Dendritic cell treated with granulocyte-macrophage colony-stimulating factor and Interleukin-4, amounts not matched to agents 40 ng/mL and 50 ng/mL, for 4 days (primary cell): ENCODE measurements at regions not wholly inside any gene's neighbourhood (a gene's known extent, or its start where the extent isn't known, plus 50 kb on each side); places are given as distances from the start of the nearest gene placed in this dataset.
"Not testable (repeated sequence)": the region's sequence is repeated elsewhere in the genome, so short reads cannot be mapped to it uniquely, and the experiment has no call there.

Experiments used
- H3K27ac Mint-ChIP-seq: one replicate; pipeline ENCODE4 v1.8.0; 2022; ENCODE audit warnings: mild to moderate bottlenecking, mixed read lengths
- H3K27me3 Mint-ChIP-seq: one replicate; pipeline ENCODE4 v1.8.0; 2022; ENCODE audit warnings: mild to moderate bottlenecking, mixed read lengths
- H3K36me3 Mint-ChIP-seq: one replicate; pipeline ENCODE4 v1.8.0; 2022; ENCODE audit warnings: low read depth, mixed read lengths
- H3K4me1 Mint-ChIP-seq: one replicate; pipeline ENCODE4 v1.8.0; 2022; ENCODE audit warnings: low read depth, mixed read lengths
- H3K4me3 Mint-ChIP-seq: one replicate; pipeline ENCODE4 v1.8.0; 2022; ENCODE audit warnings: mild to moderate bottlenecking, moderate library complexity, mixed read lengths
- H3K9me3 Mint-ChIP-seq: one replicate; pipeline ENCODE4 v1.8.0; 2022; ENCODE audit warnings: mixed read lengths
- intact Hi-C: fragments of 100-400 bp; cut with micrococcal nuclease; formaldehyde crosslinking; loops from one replicate; pipeline ENCODE4 v1.15.0; 2022

DNA sequence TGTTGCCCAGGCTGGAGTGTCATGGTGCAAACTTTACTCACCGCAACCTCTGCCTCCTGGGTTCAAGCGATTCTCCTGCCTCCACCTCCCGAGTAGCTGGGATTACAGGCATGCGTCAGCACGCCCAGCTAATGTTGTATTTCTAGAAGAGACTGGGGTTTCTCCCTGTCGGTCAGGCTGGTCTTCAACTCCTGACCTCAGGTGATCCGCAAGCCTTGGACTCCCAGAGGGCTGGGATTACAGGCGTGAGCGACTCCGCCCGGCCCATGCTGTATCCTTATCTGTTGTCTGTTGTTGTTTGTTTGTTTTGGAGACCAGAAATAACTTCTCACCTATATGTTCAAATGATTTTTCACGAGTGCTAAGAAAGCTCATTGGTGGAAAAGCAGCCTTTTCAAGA, 81.2 kb upstream of the HMX1 start:
- H3K27me3 Mint-ChIP-seq, H3K27ac Mint-ChIP-seq, H3K9me3 Mint-ChIP-seq, intact Hi-C loops, H3K4me3 Mint-ChIP-seq, H3K36me3 Mint-ChIP-seq, H3K4me1 Mint-ChIP-seq: not testable (repeated sequence)

DNA sequence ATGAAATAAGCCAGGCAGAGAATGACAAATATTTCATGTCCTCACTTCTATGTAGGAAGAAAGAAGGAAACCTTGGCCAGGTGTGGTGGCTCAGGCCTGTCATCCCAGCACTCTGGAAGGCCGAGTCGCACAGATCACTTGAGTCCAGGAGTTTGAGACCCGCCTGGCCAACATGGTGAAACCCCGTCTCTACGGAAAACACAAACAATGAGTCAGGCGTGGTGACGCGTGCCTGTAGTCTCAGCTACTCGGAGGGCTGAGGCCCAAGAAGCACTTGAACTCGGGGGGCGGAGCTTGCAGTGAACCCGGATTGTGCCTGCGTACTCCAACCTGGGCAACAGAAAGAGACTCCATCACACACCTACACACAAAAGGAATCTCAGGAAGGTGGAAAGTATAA, 80.5 kb upstream of the HMX1 start:
- H3K4me3 Mint-ChIP-seq, H3K27me3 Mint-ChIP-seq, intact Hi-C loops, H3K4me1 Mint-ChIP-seq, H3K36me3 Mint-ChIP-seq, H3K27ac Mint-ChIP-seq, H3K9me3 Mint-ChIP-seq: not testable (repeated sequence)

DNA sequence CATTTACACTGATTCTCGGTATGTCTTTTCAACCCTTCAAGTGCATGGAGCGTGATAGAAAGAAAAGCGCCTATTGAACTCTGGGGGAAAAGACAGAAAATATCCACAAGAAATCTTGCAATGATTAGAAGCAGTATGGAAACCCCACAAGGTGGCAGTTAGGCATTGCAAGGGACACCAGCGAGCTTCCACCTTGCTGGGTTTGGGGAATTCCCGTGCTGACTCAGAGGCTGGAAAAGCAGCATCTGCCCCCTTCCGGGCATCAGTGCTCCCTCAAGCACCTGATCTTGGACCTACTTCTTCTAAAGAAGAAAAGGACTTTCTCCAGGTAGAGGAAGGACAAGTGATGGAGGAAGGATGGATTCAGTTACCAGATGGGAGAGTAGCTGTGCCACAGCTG, 73.9 kb upstream of the HMX1 start:
- H3K27me3 Mint-ChIP-seq, intact Hi-C loops, H3K36me3 Mint-ChIP-seq, H3K27ac Mint-ChIP-seq, H3K4me3 Mint-ChIP-seq, H3K9me3 Mint-ChIP-seq, H3K4me1 Mint-ChIP-seq: not testable (repeated sequence)

DNA sequence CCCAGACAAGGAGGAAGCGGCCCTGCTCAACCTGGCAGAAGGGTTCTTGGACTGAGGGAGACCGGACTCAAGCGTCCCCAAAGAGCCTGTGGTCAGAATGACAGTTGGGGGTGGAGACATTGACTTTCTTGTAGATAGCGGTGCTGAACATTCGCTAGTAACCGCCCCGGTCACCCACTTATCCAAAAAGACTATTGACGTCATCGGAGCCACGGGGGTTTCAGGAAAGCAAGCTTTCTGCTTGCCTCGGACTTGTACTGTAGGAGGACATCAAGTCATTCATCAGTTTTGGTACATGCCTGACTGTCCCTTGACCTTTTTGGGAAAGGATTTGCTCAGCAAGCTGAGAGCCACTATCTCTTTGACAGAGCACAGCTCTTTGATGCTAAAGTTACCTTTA, 71.7 kb upstream of the HMX1 start:
- H3K4me1 Mint-ChIP-seq, H3K9me3 Mint-ChIP-seq, H3K4me3 Mint-ChIP-seq, H3K27ac Mint-ChIP-seq, intact Hi-C loops, H3K27me3 Mint-ChIP-seq, H3K36me3 Mint-ChIP-seq: not testable (repeated sequence)

DNA sequence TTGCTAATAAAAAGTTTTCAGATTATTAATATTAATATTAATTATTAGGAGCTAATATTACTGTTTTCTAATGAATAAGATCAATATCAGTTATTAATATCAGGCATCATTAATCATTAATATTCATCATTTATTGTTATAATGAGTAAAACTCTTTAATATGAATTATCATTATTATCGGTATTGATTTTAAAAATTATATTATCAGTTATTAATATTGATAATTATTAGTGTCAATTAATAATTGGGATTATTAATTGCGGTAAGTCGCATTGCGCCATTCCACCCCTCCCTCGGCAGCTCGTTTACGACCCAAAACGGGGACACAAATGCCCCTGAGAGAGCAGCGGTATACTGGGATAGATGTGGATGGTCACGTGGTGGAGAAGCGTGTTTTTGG, 70.4 kb upstream of the HMX1 start:
- H3K27me3 Mint-ChIP-seq, H3K4me1 Mint-ChIP-seq, H3K36me3 Mint-ChIP-seq, H3K27ac Mint-ChIP-seq, intact Hi-C loops, H3K9me3 Mint-ChIP-seq, H3K4me3 Mint-ChIP-seq: not testable (repeated sequence)

DNA sequence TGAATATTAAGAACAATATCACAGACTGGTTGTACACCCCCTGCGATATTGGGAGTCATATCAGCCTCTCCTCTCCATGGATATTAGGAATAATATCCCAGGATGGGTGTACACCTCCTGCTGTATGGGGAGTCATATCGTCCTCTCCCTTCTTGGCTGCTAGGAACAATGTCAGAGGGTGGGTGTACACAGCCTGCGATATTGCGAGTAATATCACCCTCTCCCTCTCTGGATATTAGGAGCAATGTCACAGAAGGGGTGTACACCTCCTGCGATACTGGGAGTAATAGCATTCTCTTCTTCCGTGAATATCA, 69.8 kb upstream of the HMX1 start:
- H3K27me3 Mint-ChIP-seq, H3K4me1 Mint-ChIP-seq, H3K27ac Mint-ChIP-seq, intact Hi-C loops, H3K36me3 Mint-ChIP-seq, H3K9me3 Mint-ChIP-seq, H3K4me3 Mint-ChIP-seq: not testable (repeated sequence)

DNA sequence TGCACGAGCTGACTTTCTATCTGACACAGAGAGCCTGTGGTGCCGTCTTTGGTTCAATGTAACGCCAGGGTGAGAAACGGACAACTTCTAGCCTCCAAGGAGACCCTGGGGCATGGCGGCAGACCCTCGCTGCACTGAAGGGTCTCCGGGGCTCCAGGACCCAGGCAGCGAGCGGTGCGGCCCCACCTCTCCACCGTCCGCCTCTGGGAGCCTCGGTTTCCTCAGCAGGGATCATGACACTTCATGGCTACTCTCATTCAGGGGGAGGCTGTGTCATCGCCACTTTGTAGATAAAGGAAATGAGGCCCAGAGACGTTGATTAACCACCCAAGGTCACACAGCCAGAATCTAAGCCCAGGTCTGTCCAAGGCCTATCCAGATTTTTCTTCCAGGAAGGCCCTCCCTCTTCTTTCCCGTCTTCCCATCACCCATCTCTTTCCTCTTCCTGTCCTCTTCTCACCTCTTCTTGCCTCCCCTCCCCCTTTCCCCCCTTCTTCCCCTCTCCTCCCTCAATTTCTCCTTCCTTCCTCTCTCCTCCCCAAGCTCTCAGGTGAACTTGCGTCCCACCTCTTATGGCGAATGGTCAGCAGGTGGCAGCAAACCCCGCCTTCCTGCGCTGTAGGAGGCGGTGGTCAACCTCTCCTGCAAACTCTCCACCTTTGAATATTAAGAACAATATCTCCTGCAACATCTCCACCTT, 69.3 kb upstream of the HMX1 start:
- Mint-ChIP-seq H3K27ac (no peak overlapping the region), H3K4me3 (no peak overlapping the region), H3K4me1 (no peaks in the 10 kb centered on the region), H3K9me3 (no peaks in the 10 kb centered on the region), H3K27me3 (peaks cover 2% of the 10 kb centered on the region), H3K36me3 (no peaks in the 10 kb centered on the region)
- intact Hi-C loops, result no loop called here

DNA sequence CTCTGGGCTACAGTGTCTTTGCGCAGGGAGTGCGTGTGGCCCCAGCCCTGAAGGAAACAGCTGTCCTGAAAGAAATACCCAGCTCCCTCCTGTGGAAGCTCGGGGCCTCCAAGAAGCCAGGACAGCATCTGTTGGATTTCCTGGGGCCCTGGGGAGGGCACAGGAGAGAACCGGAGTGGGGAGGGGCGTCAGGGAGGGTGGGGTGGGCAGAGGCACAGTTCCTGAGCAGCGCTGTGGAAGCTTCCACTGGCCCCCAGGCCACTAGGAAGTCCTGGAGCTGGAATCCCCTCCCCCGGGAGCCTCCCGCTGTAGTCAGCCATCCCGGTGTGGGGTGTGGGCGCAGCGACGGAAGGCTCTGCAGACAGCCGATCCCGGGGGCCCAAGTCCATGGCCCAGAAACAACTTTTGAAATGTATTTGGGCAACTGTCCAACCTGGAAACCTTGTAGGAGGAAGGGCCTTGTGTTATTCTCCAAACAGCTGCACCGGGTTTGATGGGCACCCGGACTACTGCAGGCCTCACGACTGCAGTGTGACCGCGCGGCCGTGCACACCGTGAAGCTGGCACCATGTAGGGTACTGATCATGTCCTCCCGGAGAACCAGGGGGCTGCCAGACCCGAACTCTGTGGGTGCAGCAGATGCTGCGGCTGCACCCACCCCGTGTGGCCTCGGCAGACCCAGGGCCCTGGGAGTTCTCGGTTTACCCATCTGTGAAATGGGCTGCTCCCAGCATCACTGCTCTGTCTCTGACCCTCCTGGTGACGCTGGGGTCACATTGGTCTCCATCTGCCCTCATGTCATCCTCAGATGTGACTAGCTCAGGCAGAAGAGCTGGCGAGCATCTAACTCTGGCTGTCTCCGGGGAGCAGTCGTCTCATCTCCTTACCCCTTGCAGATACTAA, 68.5 kb upstream of the HMX1 start:
- Mint-ChIP-seq H3K9me3 (no peaks in the 10 kb centered on the region), H3K4me3 (no peak overlapping the region), H3K27ac (no peak overlapping the region), H3K27me3 (peaks cover 2% of the 10 kb centered on the region), H3K36me3 (no peaks in the 10 kb centered on the region), H3K4me1 (no peaks in the 10 kb centered on the region)
- intact Hi-C loops, result no loop called here

DNA sequence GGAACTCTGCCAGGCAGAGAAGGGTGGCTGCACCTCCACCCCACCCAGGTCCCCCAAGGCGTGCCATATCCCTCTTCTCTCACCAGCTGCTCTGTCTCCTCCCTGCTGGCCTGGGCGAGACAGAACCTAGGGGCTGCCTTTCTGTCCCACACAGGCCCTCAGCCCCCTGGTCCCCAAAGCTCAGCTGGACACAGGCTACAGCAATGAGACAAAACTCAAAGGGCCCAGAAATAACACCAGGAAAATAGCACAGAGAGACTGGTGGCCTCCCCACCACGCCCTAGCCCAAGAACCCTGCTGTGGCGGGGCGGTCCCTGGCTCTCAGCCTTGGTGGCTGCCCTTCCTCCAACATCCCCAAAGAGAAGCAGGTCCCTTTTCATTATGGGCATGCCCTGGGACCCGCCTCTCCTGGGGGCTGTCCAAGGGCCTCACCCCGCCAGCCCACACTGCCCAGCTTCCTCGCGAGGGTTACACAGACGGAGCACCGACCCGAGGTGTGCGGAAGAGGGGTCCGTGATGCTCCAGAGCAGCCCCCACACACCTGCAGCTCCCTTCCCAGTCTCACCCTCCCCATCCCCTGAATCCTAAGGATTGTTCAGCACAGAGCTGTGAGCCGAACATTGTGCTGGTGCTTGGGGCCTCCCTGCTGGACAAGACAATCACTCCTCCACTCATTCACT, 67.7 kb upstream of the HMX1 start:
- Mint-ChIP-seq H3K27ac (no peak overlapping the region), H3K9me3 (peaks cover under 1% of the 10 kb centered on the region), H3K4me3 (no peak overlapping the region), H3K27me3 (peaks cover 2% of the 10 kb centered on the region), H3K36me3 (no peaks in the 10 kb centered on the region), H3K4me1 (no peaks in the 10 kb centered on the region)
- intact Hi-C loops, result no loop called here

DNA sequence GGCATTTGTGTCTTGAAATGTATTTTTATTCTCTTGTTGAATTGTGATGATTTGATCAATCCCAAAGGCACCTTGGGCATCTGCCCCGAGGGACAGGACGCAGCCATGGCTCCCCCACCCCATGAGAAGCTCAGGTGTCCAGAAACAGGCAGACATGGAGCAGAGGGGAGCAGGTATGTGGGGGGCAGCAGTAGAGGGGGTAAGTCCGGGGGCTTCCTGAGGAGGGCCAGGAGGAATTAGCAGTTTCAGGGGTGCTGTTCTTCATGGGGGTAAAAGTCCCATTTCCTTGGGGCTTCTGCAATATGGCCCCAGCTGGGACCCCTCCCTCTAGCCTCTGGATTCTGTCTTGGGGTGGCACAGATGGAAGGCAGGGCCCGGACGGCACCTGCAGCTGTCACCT, 67.0 kb upstream of the HMX1 start:
- intact Hi-C loops, result no loop called here
- Mint-ChIP-seq H3K4me1 (no peaks in the 10 kb centered on the region), H3K9me3 (peaks cover 8% of the 10 kb centered on the region), H3K36me3 (no peaks in the 10 kb centered on the region), H3K27ac (no peak overlapping the region), H3K27me3 (peaks cover 2% of the 10 kb centered on the region), H3K4me3 (no peak overlapping the region)

DNA sequence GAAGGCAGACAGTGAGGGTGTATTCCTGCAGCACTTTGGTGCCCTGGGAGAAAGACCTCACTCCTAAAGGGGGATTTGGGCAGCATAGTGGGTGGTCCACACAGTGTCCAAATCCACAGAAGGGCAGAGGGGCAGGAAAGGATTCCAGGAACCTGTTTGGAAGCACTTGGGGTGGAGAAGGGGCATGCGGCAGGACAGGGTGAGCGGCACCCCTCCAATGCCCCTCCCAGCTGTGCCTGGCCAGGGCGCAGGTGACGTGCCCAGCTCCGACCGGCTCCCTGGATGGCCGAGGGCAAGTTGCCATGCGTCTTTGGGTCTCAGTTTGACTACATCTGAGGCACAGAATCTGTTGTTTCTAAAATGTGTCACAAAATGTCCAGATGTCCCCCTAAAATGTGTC, 66.5 kb upstream of the HMX1 start:
- Mint-ChIP-seq H3K36me3 (no peaks in the 10 kb centered on the region), H3K27ac (no peak overlapping the region), H3K4me1 (no peaks in the 10 kb centered on the region), H3K4me3 (no peak overlapping the region), H3K27me3 (peaks cover 2% of the 10 kb centered on the region), H3K9me3 (peaks cover 9% of the 10 kb centered on the region)
- intact Hi-C loops, result no loop called here

DNA sequence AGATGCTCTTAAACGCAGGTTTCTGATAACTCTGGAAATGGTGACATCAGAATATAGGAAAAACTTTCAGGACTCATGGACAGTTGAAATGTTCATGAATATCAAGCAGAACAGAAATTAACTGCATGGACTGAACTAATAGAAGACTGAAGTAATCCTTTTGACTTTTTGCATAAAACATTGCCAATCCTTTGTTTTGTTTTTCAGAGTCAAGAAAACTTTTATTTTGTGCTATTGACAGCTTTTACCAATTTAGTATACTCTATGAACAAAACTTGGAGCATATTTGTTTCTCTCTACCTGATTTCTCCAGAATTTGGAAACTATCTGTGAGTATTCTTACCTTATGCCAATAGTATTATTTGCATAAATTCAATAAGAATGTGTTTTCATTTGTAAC, 61.2 kb upstream of the HMX1 start:
- intact Hi-C loops, result no loop called here
- Mint-ChIP-seq H3K27me3 (no peaks in the 10 kb centered on the region), H3K4me3 (no peak overlapping the region), H3K36me3 (no peaks in the 10 kb centered on the region), H3K27ac (no peak overlapping the region), H3K4me1 (no peaks in the 10 kb centered on the region), H3K9me3 (peaks cover 9% of the 10 kb centered on the region)

DNA sequence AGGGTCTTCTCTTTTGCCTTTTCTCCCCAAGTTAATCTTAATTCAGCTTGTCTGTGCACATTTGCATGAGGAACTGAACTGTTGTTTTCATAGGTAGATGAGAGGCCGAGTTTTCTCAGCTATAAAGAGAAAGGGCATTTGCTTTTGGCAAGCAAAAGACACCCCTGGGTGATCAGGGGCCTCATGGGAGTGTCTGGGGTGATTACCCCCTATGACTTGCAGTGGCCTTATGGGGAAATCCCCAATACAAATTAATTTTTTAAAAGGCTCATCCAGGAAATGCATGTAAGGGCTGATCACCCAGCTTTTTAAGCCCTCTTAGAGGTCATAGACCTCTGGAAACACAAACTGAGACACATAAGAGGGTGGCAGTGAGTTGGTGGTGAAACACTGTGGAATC, 56.4 kb upstream of the HMX1 start:
- peaks cover 5% of the 10 kb centered on the region for H3K27me3 Mint-ChIP-seq
- H3K36me3 Mint-ChIP-seq, result no peaks in the 10 kb centered on the region
- H3K9me3 Mint-ChIP-seq, result peaks cover 10% of the 10 kb centered on the region
- H3K4me3 Mint-ChIP-seq, result no peak overlapping the region
- no peak overlapping the region for H3K27ac Mint-ChIP-seq
- no peaks in the 10 kb centered on the region for H3K4me1 Mint-ChIP-seq
- intact Hi-C loops, result no loop called here

DNA sequence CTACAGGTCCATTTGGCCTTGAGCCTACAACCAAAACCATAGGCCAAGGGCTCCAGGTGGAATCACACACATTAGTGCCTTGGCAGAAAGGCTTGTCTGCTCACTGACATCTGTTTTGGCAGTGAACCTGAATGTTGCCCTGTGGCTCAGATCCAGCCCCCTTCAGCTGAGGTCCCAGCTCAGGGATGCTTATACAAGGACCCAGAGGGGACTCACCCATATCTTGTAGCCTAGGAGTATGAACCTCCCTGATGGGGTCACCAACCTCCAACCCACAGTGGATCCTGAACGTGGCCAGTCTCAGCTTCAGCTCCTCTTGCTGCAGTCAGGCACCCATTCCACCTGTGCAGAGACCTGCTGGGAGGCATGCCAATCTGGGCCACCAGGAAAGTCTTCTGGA, 50.8 kb upstream of the HMX1 start:
- Mint-ChIP-seq H3K9me3 (peaks cover 12% of the 10 kb centered on the region), H3K27ac (no peak overlapping the region)
- intact Hi-C loops, result no loop called here

More for the DNA sequence above, 50.8 kb upstream of the HMX1 start:
- Mint-ChIP-seq H3K4me3 (no peak overlapping the region), H3K27me3 (peaks cover 8% of the 10 kb centered on the region), H3K4me1 (no peaks in the 10 kb centered on the region), H3K36me3 (no peaks in the 10 kb centered on the region)
